Activated CD4-positive, alpha-beta T cell treated with anti-CD3 and anti-CD28 coated beads, Interleukin-2, amount 10 ng/mL, durations not matched to agents 24 days and 14 days (primary cell): ENCODE measurements at regions not wholly inside any gene's neighbourhood (a gene's known extent, or its start where the extent isn't known, plus 50 kb on each side); places are given as distances from the start of the nearest gene placed in this dataset.

Experiments
- DNase-seq: peaks from one replicate; pipeline ENCODE4 v3.0.0; 2022
- H3K27ac Mint-ChIP-seq: one replicate; pipeline ENCODE4 v1.8.0; 2022; ENCODE audit warnings: mild to moderate bottlenecking, mixed read lengths
- H3K27me3 Mint-ChIP-seq: one replicate; pipeline ENCODE4 v1.8.0; 2022; ENCODE audit warnings: mixed read lengths
- H3K36me3 Mint-ChIP-seq: one replicate; pipeline ENCODE4 v1.8.0; 2022; ENCODE audit warnings: low read depth, mild to moderate bottlenecking, mixed read lengths
- H3K4me1 Mint-ChIP-seq: one replicate; pipeline ENCODE4 v1.8.0; 2021; ENCODE audit warnings: mixed read lengths
- H3K4me3 Mint-ChIP-seq: one replicate; pipeline ENCODE4 v1.8.0; 2022; ENCODE audit warnings: mild to moderate bottlenecking, moderate library complexity, mixed read lengths
- H3K9me3 Mint-ChIP-seq: one replicate; pipeline ENCODE4 v1.8.0; 2021; ENCODE audit warnings: mixed read lengths
- intact Hi-C: fragments of 100-400 bp; cut with micrococcal nuclease; formaldehyde crosslinking; loops from one replicate; pipeline ENCODE4 v1.15.1; 2023

DNA sequence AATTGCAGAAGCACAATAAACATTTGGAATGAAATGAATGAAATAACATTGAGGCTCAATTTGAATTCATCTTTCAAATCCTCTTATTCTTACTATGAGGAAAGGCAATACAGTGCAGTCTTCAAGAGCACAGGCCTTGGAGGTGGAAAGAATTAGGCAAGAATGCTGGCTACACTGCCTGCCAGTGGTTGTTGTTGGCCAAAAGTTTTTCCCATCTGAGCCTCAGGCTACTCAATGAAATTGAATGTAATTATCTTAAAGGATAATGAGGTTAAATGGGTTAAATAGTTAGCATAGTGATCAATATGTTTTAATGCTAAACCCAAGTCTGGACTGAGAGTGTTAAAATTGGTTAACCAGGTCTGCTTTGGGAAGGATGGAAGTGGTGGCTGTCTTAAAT, 140.9 kb downstream of the MBL2 start:
- no peaks in the 10 kb centered on the region for H3K4me1 Mint-ChIP-seq
- H3K4me3 Mint-ChIP-seq: no peak overlapping the region
- no peak for DNase-seq
- no peaks in the 10 kb centered on the region for H3K27me3 Mint-ChIP-seq
- no peaks in the 10 kb centered on the region for H3K36me3 Mint-ChIP-seq
- no peaks in the 10 kb centered on the region for H3K9me3 Mint-ChIP-seq
- H3K27ac Mint-ChIP-seq: no peak overlapping the region
- intact Hi-C loops: no loop called here

DNA sequence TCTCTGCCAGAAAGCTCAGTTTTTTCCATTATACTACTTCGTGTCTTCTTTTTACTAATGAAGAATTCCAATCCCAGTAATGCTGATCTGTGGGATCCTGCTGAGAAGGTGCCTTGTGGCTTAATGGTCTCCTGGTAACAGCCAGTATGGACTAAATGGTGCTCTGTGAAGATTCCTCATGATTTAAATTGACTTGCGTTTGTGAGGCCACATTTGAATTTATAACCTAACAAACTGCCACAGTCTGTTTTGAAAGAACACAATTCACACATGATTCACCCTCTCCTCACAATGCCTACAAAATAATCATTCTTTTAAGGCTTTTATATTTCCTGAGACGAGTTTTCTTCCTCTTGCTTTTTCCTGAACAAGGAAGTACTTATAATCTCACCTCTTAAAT, 140.0 kb downstream of the MBL2 start:
- Mint-ChIP-seq H3K9me3 (no peaks in the 10 kb centered on the region), H3K27me3 (no peaks in the 10 kb centered on the region), H3K4me1 (no peaks in the 10 kb centered on the region), H3K4me3 (no peak overlapping the region), H3K36me3 (no peaks in the 10 kb centered on the region), H3K27ac (no peak overlapping the region)
- DNase-seq: no peak
- intact Hi-C loops: no loop called here

DNA sequence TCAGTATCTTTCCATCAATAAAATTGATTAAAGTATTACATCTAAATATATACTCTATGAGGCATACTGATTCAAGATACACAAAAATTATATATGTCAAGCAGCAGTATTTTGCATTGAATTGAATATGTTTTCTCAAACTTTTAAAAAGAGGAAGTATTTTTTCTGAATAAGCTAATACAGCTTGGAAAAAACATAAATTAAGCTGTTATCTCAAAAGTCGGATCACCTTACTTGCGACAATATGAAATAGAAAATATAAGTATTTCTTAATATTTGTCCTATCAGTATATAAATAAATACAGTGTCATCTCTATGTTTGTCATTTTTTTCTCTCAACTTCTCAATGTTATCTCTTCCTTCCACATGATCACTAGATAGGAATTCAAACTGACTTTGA, 139.3 kb downstream of the MBL2 start:
- H3K36me3 Mint-ChIP-seq: no peaks in the 10 kb centered on the region
- no peaks in the 10 kb centered on the region for H3K27me3 Mint-ChIP-seq

DNA sequence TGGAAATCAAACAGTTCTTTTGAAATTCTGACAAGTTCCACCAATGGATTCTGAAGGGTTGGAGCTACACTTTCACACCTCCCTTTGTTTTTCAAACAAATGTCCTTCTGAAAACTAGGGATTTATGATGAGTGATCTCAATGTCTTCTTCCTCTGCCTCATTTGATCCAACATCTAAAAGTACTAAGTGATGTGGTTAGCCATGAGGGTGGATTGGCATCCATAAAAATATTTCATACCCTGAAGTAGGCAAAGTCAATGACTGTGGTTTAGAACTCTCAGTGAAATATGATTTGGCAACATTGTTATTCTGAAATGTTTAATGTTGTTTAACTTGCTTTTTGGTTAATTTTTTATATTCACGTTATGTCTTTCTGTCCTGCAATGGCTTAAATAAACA, 136.9 kb downstream of the MBL2 start:
- no peaks in the 10 kb centered on the region for H3K36me3 Mint-ChIP-seq
- intact Hi-C loops: no loop called here
- DNase-seq: no peak
- H3K4me1 Mint-ChIP-seq: no peaks in the 10 kb centered on the region
- no peaks in the 10 kb centered on the region for H3K9me3 Mint-ChIP-seq
- no peaks in the 10 kb centered on the region for H3K27me3 Mint-ChIP-seq
- H3K27ac Mint-ChIP-seq: no peak overlapping the region
- no peak overlapping the region for H3K4me3 Mint-ChIP-seq

More for the DNA sequence above, 139.3 kb downstream of the MBL2 start:
- Mint-ChIP-seq H3K4me3 (no peak overlapping the region), H3K4me1 (no peaks in the 10 kb centered on the region), H3K9me3 (no peaks in the 10 kb centered on the region), H3K27ac (no peak overlapping the region)
- intact Hi-C loops: no loop called here
- DNase-seq: no peak

DNA sequence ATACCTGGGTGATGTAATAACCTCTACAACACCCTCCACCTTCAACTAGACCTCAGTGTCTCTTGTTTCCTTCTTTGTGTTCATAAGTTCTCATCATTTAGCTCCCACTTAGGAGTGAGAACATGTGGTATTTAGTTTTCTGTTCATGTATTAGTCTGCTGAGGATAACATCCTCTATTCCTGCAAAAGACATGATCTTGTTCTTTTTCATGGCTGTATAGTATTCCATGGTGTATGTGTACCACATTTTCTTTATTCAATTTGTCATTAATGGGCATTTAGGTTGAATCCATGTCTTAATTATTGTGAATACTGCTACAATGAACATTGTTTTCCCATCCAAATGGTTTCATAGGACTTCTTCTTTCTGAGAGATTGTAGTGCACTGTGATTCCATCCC, 135.7 kb downstream of the MBL2 start:
- Mint-ChIP-seq H3K27ac (no peak overlapping the region), H3K9me3 (no peaks in the 10 kb centered on the region), H3K27me3 (no peaks in the 10 kb centered on the region), H3K4me3 (no peak overlapping the region), H3K4me1 (no peaks in the 10 kb centered on the region), H3K36me3 (no peaks in the 10 kb centered on the region)
- DNase-seq: no peak
- intact Hi-C loops: no loop called here

DNA sequence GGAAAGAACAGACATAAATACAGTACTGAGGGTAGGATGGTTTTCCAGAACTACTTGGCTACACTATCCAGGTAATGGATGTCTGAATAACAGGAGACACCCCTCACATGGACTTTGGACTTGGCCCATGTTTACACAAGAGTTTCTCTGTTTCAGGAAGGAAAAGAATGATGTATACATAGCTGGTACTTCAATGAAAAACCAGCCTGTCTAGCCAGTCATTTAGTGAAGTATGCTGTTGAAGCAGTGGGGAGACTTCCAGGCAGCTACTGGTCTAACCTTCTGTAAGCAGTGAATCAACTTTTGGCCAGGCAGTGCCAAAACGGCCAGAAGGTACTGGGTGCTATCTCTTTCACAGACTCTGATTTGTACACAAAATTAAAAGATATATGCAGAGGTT, 135.0 kb downstream of the MBL2 start:
- H3K9me3 Mint-ChIP-seq: no peaks in the 10 kb centered on the region
- no peaks in the 10 kb centered on the region for H3K27me3 Mint-ChIP-seq
- H3K27ac Mint-ChIP-seq: no peak overlapping the region
- H3K4me3 Mint-ChIP-seq: no peak overlapping the region
- no peak for DNase-seq
- H3K36me3 Mint-ChIP-seq: no peaks in the 10 kb centered on the region
- intact Hi-C loops: no loop called here
- H3K4me1 Mint-ChIP-seq: no peaks in the 10 kb centered on the region

DNA sequence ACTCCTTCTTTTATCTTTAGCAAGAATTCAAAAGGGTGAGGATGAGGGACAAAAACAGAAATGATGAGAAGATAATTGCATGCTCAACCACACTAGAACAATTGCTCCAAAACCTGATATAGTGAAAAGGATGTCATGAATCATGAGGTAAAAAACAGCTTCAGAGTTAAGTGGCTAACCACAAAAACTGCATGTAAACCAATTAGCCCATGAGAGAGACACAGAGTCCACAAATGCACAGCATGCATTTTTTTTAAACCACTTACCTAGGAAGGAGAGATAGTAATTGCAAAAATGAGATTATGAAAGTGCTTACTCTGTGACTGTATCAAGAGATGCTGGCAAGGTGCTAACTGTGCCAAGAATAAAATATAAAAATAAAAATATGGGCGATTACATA, 132.9 kb downstream of the MBL2 start:
- DNase-seq: no peak
- intact Hi-C loops: no loop called here
- Mint-ChIP-seq H3K9me3 (no peaks in the 10 kb centered on the region), H3K4me1 (no peaks in the 10 kb centered on the region), H3K27me3 (no peaks in the 10 kb centered on the region), H3K4me3 (no peak overlapping the region), H3K27ac (no peak overlapping the region), H3K36me3 (no peaks in the 10 kb centered on the region)

DNA sequence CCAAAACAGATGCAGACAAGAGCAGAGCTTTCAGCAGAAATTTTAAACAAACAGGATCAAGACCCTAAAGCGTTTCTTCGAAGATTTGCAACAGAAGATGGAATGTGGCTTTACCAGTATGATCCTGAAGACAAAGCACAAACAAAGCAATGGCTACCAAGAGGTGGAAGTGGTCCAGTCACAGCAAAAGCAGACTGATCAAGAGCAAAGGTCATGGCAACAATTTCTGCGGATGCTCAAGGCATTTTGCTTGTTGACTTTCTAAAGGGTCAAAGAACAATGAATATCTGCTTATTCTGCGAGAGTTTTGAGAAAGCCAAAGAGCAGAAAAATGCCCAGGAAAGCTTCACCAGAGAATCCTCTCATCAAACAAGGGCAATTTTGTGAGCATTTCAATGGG, 130.4 kb downstream of the MBL2 start:
- Mint-ChIP-seq H3K27ac (no peak overlapping the region), H3K4me1 (no peaks in the 10 kb centered on the region), H3K27me3 (no peaks in the 10 kb centered on the region), H3K4me3 (no peak overlapping the region), H3K9me3 (no peaks in the 10 kb centered on the region), H3K36me3 (no peaks in the 10 kb centered on the region)
- DNase-seq: no peak
- intact Hi-C loops: no loop called here

DNA sequence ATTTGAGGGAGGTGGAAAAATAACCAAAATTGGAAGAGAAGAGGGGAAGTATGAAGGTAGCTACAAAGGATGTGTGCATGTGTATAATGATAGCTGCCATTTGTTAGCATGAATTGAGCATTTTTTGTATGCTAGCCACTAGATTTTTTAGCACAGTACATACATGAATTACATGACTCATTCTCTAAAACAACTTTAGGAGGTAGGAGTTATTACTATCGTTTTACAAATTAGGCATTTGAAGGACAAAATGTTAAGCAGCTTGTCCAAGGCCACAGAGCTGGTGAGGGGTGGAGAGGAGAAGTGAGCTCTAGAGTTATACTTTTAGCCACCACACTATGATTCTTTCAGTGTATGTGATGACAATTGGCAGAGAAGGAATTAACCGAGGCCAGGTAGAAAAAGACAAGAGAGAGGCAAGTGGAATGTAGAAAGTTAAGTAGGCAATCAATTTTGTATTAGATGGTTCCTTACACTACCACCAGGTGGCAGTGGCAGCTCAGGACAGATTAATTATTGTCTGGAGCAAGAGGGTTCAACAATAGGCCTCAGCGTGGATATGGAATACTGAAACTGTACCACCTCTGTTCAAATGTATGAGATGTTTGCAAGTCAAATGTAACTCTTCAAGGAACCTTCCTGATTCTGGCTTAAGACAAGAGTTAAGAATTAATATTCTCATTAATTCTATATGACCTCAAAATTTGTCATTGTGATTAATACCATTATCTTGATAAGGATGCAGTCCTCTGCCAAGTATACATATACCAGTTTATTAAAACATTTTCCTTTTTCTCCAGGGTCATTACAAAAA, 128.0 kb downstream of the MBL2 start:
- Mint-ChIP-seq H3K27me3 (no peaks in the 10 kb centered on the region), H3K4me1 (no peaks in the 10 kb centered on the region), H3K36me3 (no peaks in the 10 kb centered on the region), H3K4me3 (no peak overlapping the region), H3K9me3 (no peaks in the 10 kb centered on the region), H3K27ac (no peak overlapping the region)
- intact Hi-C loops: loop anchor here (1.0 kb wide), 2 partner anchors 85 to 136 kb away; no protein-coding TSS in a partner anchor
- DNase-seq: peak; percentile 70

DNA sequence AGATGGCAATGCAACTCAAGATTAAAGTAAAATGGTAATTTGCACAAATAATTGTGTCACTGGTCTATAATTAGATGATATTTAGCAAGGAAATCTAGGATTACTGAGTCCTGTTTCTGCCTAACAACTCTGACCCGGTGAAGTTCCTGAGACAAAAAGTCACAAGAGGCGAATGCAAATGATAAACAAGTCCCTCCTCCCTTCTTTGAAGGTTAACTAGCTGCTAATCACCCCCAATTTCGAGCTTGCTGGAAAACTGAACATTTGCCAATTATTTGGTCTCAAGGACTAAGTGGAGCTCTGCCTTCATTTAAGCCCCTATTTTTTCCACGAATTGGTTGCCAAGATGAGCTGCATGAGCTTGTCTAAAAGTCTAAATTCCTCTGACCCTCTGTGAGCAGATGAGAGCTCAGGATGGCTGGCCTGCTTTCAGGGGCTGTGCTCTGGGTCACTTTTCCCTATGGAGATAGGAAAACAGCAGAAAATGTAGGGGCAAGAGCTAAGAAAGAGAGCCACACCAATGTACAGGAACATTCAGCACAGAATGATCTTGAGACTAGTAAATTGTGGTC, 127.3 kb downstream of the MBL2 start:
- Mint-ChIP-seq H3K36me3 (no peaks in the 10 kb centered on the region), H3K27me3 (no peaks in the 10 kb centered on the region), H3K9me3 (no peaks in the 10 kb centered on the region), H3K27ac (no peak overlapping the region), H3K4me3 (no peak overlapping the region), H3K4me1 (no peaks in the 10 kb centered on the region)
- no peak for DNase-seq
- intact Hi-C loops: no loop called here

DNA sequence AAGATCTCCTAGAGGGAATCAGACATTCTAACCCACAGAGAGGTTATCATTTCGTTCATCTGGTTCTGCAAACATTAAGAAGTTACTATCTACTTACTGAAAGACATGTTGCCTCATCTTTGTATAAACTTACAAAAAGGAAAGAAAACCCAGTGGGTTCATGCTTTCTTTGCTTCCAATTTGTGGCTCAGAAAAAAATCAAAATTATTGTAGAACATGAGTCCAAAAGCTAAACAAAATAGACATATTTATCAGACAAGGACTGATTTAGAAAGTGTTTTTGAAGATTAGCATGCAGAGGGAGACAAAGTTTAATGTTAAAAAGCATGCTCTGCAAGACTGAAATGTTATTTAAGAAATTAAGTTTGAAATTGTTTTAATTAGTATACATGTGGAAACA, 123.1 kb downstream of the MBL2 start:
- intact Hi-C loops: no loop called here
- Mint-ChIP-seq H3K4me1 (no peaks in the 10 kb centered on the region), H3K4me3 (no peak overlapping the region)

DNA sequence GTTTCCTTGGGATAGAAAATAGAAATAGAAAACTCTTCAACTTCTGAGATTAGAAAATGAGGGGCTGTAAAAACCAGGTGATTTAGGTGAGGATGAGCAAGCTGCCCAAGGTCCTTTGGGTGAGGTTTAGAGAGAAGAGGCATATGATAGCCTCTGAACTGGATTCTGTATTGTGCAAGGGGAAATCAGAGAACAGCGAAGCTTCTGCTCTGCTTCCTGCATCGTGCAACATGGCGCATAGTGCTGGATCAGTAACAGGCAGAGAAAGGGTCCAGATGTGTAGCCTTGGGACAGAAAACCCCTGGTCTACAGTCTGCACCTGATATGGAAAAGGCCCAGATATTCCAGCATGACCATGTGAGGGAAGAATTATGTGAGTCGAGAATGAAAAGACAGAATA, 121.7 kb downstream of the MBL2 start:
- H3K27ac Mint-ChIP-seq: no peak overlapping the region
- no peaks in the 10 kb centered on the region for H3K4me1 Mint-ChIP-seq
- H3K4me3 Mint-ChIP-seq: no peak overlapping the region
- no peak for DNase-seq
- intact Hi-C loops: no loop called here
- no peaks in the 10 kb centered on the region for H3K27me3 Mint-ChIP-seq
- no peaks in the 10 kb centered on the region for H3K9me3 Mint-ChIP-seq
- no peaks in the 10 kb centered on the region for H3K36me3 Mint-ChIP-seq

More for the DNA sequence above, 123.1 kb downstream of the MBL2 start:
- H3K27me3 Mint-ChIP-seq: no peaks in the 10 kb centered on the region
- no peaks in the 10 kb centered on the region for H3K9me3 Mint-ChIP-seq
- no peak for DNase-seq
- no peaks in the 10 kb centered on the region for H3K36me3 Mint-ChIP-seq
- H3K27ac Mint-ChIP-seq: no peak overlapping the region

DNA sequence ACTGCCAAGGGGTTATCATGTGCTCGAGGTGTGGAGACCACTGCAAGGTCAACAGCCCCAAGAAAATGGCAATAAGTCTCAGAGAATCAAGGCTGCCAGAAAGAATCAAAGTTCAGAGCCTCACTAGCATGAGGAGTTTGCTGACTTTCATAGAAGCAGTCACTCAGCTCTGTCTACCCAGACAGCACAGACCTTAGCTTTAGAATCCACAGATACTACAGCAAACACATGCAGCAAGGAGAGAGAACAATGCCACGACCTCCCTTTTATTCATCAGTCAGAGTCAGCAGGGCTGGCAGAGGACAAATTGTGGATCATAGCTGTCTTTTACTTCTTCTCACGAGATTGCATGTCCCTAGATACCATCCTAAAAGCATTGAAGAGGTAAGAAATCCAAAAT, 121.3 kb downstream of the MBL2 start:
- Mint-ChIP-seq H3K9me3 (no peaks in the 10 kb centered on the region), H3K36me3 (no peaks in the 10 kb centered on the region), H3K27ac (no peak overlapping the region), H3K27me3 (no peaks in the 10 kb centered on the region), H3K4me3 (no peak overlapping the region), H3K4me1 (no peaks in the 10 kb centered on the region)
- intact Hi-C loops: no loop called here
- no peak for DNase-seq

DNA sequence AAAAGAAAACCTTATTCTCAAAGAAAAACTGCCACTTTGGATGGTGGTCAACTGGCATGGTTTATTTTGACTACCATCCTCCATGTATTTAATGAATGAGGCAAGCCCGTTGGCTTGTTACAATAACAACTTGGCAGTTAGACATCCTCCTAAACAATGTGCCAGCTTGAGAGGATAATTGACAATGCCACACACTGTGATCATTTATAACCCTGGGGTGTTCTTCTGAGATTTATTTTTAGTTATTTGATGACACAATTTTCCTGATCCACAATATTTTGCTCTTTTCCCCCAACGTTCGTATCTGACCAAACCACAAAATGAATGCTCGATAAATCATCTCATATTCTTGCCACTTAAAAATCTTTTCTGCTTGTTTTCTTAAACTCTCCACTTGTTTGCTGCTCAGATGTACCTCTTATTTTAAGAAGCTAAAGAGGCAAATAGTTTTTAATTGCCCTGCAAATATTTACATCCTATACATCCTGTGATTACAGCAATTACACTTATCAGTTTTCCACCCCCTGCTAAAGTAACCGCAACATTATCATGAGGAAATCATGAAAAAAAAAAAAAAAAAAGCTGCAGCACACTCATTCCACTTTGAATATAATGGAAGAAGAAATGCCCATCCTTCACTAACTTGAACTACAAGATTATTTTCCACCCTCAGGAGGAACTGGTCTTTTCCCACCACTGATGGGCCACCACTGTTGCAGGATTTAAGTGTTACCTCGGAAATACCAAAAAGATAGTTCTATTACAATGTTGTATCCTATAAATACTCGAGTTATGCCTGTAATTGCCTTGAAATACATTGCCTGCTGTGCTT, 119.9 kb downstream of the MBL2 start:
- Mint-ChIP-seq H3K9me3 (no peaks in the 10 kb centered on the region), H3K4me1 (no peaks in the 10 kb centered on the region), H3K27me3 (no peaks in the 10 kb centered on the region), H3K4me3 (no peak overlapping the region), H3K36me3 (no peaks in the 10 kb centered on the region), H3K27ac (no peak overlapping the region)
- intact Hi-C loops: no loop called here
- DNase-seq: no peak
